ENCODE measurements at regions not wholly inside any gene's neighbourhood (a gene's known extent, or its start where the extent isn't known, plus 50 kb on each side); places are given as distances from the start of the nearest gene placed in this dataset.

- H3K9me3 ChIP-seq, result peaks cover 0 to 12% (median 8%) of the 10 kb centered on the region in 4 donors
- H3K27me3 ChIP-seq, result no peaks in the 10 kb centered on the region
- no peak for DNase-seq (ENCODE audit: extremely low spot score)
- intact Hi-C loops (cut with DNase I), result no loop called here
- no peaks in the 10 kb centered on the region for H3K36me3 ChIP-seq
- no peak overlapping the region for H3K4me3 ChIP-seq
- TF ChIP-seq POLR2AphosphoS5 (IDR thresholded peaks at IDR 0.05) (no peak), POLR2A (IDR thresholded peaks at IDR 0.05; ENCODE audit: low read depth) (no peak), EP300 (IDR thresholded peaks at IDR 0.05) (no peak)
- TF ChIP-seq, protein P1, sequence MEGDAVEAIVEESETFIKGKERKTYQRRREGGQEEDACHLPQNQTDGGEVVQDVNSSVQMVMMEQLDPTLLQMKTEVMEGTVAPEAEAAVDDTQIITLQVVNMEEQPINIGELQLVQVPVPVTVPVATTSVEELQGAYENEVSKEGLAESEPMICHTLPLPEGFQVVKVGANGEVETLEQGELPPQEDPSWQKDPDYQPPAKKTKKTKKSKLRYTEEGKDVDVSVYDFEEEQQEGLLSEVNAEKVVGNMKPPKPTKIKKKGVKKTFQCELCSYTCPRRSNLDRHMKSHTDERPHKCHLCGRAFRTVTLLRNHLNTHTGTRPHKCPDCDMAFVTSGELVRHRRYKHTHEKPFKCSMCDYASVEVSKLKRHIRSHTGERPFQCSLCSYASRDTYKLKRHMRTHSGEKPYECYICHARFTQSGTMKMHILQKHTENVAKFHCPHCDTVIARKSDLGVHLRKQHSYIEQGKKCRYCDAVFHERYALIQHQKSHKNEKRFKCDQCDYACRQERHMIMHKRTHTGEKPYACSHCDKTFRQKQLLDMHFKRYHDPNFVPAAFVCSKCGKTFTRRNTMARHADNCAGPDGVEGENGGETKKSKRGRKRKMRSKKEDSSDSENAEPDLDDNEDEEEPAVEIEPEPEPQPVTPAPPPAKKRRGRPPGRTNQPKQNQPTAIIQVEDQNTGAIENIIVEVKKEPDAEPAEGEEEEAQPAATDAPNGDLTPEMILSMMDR (IDR thresholded peaks at IDR 0.05), result no peak
- H3K4me1 ChIP-seq, result peaks cover 0 to 20% (median 9%) of the 10 kb centered on the region in 4 donors
- no peak overlapping the region for H3K27ac ChIP-seq (replicated peaks in 1 of 4)
These were observed 719.6 kb upstream of the GRAMD2B start for GRCh38 chr5:125703616-125704015.

DNA sequence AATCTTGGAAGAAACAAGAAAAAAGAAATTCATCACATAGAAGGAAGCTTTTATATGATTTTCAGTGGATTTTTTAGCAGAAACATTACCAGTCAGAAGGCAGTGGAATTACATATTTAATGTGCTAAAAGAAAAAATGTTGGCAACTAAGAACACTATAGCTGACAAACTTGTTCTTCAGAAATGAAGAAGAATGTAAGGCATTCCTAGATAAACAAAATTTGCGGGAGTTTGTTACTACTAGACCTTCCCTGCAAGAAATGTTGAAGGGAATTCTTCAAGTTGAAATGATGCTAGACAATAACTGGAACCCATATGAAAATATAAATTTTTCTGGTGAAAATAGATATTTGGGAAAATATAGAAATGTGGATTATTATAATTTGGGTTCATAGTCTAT, 718.3 kb upstream of the GRAMD2B start:
- Histone ChIP-seq H3K4me3 (no peak overlapping the region), H3K27ac (replicated peaks in 1 of 4) (no peak overlapping the region), H3K9me3 (peaks cover 0 to 12% (median 8%) of the 10 kb centered on the region in 4 donors), H3K27me3 (no peaks in the 10 kb centered on the region), H3K36me3 (no peaks in the 10 kb centered on the region), H3K4me1 (peaks cover 0 to 18% (median 9%) of the 10 kb centered on the region in 4 donors)
- 87% methylated on average over 1 of the region's 1 CpG for WGBS
- DNase-seq (ENCODE audit: extremely low spot score), result no peak
- intact Hi-C loops (cut with DNase I), result no loop called here
- TF ChIP-seq EP300 (IDR thresholded peaks at IDR 0.05) (no peak), POLR2AphosphoS5 (IDR thresholded peaks at IDR 0.05) (no peak), POLR2A (IDR thresholded peaks at IDR 0.05; ENCODE audit: low read depth) (no peak)
- TF ChIP-seq, protein P1 (IDR thresholded peaks at IDR 0.05), result no peak

DNA sequence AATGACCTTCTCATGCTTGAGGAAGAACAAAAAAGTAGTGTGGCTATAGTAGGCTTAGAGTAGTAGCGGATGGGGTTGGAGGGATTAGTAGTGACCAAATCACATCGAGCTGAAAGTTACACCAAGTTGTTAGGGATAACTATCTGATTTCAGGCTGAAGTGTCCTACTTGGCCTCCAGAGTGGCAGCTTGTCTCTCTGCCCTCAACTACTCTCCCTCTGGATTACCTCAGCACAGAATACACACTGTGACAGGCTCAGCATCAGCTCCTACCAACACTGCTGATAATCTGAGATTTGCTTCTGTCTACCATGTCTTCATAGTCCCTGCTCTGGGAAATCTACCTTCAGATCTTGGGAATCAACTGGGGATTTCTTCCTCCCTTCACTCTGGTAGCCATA, 714.6 kb upstream of the GRAMD2B start:
- no peaks in the 10 kb centered on the region for H3K36me3 ChIP-seq
- intact Hi-C loops (cut with DNase I), result no loop called here
- WGBS, result 89% methylated on average over 2 of the region's 2 CpGs
- no peak overlapping the region for H3K4me3 ChIP-seq
- TF ChIP-seq, protein P1 (IDR thresholded peaks at IDR 0.05), result no peak
- TF ChIP-seq POLR2AphosphoS5 (IDR thresholded peaks at IDR 0.05), result no peak
- no peak for TF ChIP-seq EP300 (IDR thresholded peaks at IDR 0.05)
- TF ChIP-seq POLR2A (IDR thresholded peaks at IDR 0.05; ENCODE audit: low read depth), result no peak
- no peaks in the 10 kb centered on the region for H3K4me1 ChIP-seq
- no peak for DNase-seq (ENCODE audit: extremely low spot score)
- no peaks in the 10 kb centered on the region for H3K27me3 ChIP-seq
- peaks cover 0 to 12% (median 8%) of the 10 kb centered on the region in 4 donors for H3K9me3 ChIP-seq
- no peak overlapping the region for H3K27ac ChIP-seq (replicated peaks in 1 of 4)

GRCh38 chr5:125710745-125711144, 712.5 kb upstream of the GRAMD2B start:
- no peaks in the 10 kb centered on the region for H3K36me3 ChIP-seq
- H3K4me3 ChIP-seq, result no peak overlapping the region
- TF ChIP-seq, protein P1 (IDR thresholded peaks at IDR 0.05), result no peak
- TF ChIP-seq POLR2A (IDR thresholded peaks at IDR 0.05; ENCODE audit: low read depth), result no peak
- no peak for TF ChIP-seq EP300 (IDR thresholded peaks at IDR 0.05)
- TF ChIP-seq POLR2AphosphoS5 (IDR thresholded peaks at IDR 0.05), result no peak
- WGBS, result 94% methylated on average over 2 of the region's 2 CpGs
- no peaks in the 10 kb centered on the region for H3K4me1 ChIP-seq
- intact Hi-C loops (cut with DNase I), result no loop called here
- no peaks in the 10 kb centered on the region for H3K9me3 ChIP-seq
- no peak for DNase-seq (ENCODE audit: extremely low spot score)
- no peaks in the 10 kb centered on the region for H3K27me3 ChIP-seq
- H3K27ac ChIP-seq (replicated peaks in 1 of 4), result no peak overlapping the region

GRCh38 chr5:125712397-125712796, 710.8 kb upstream of the GRAMD2B start:
- no peak for DNase-seq (ENCODE audit: extremely low spot score)
- Histone ChIP-seq H3K27ac (replicated peaks in 1 of 4) (no peak overlapping the region), H3K27me3 (no peaks in the 10 kb centered on the region), H3K9me3 (no peaks in the 10 kb centered on the region), H3K4me1 (no peaks in the 10 kb centered on the region), H3K36me3 (no peaks in the 10 kb centered on the region), H3K4me3 (no peak overlapping the region)
- intact Hi-C loops (cut with DNase I), result no loop called here
- 34% methylated on average over 1 of the region's 1 CpG for WGBS
- TF ChIP-seq, protein P1 (IDR thresholded peaks at IDR 0.05), result no peak
- TF ChIP-seq POLR2A (IDR thresholded peaks at IDR 0.05; ENCODE audit: low read depth) (no peak), EP300 (IDR thresholded peaks at IDR 0.05) (no peak), POLR2AphosphoS5 (IDR thresholded peaks at IDR 0.05) (no peak)

All from esophagus muscularis mucosa (tissue), 4 donors.